Activated naive CD4-positive, alpha-beta T cell treated with anti-CD3 and anti-CD28 coated beads, Interleukin-2, amount 50 U/mL, for 72 hours (primary cell): ENCODE measurements at regions not wholly inside any gene's neighbourhood (a gene's known extent, or its start where the extent isn't known, plus 50 kb on each side); places are given as distances from the start of the nearest gene placed in this dataset.
"Not testable (repeated sequence)": the region's sequence is repeated elsewhere in the genome, so short reads cannot be mapped to it uniquely, and the experiment has no call there.

Experiments
- ATAC-seq, 2 donors: fragments of 150-1000 bp; cut with Tn5 transposase; 2 replicates each; pipeline ENCODE4 v1.10.0; 2021; ENCODE audit warnings: mild to moderate bottlenecking in 2 of 2, moderate library complexity in 2 of 2
- DNase-seq, 2 donors: peaks; one replicate each; pipeline ENCODE4 v3.0.0; 2021 to 2022; ENCODE audit warnings: low spot score in 2 of 2
- H3K27ac Mint-ChIP-seq, 2 donors: one replicate each; pipeline ENCODE4 v1.8.0; 2022; ENCODE audit warnings: mild to moderate bottlenecking in 2 of 2, mixed read lengths in 2 of 2
- H3K36me3 Mint-ChIP-seq, 2 donors: one replicate each; pipeline ENCODE4 v1.8.0; 2022; ENCODE audit warnings: mixed read lengths in 2 of 2
- H3K9me3 Mint-ChIP-seq, 2 donors: one replicate each; pipeline ENCODE4 v1.8.0; 2022; ENCODE audit warnings: mixed read lengths in 2 of 2

DNA sequence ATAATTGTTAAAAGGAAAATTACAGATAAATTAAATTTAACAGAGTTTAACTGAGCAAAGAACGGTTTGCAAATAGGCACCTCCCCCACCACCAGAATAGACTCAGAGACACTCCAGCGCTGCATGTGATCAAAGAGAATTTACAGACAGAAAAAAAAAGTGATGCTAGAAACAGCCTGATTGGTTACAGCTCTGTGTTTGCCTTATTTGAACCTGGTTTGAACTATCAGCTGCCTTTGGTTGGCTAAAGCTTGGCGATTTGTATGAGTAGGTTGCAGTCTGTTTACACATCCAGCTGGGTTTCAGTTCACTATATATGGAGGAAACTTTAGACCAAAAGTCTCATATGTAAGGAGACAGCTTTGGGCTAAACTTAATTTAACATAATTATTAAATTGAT lies 249.1 kb downstream of the ENC1 start:
- no peak overlapping the region for H3K27ac Mint-ChIP-seq
- H3K36me3 Mint-ChIP-seq: no peaks in the 10 kb centered on the region
- DNase-seq: no peak
- ATAC-seq: no peak
- H3K9me3 Mint-ChIP-seq: no peaks in the 10 kb centered on the region

- H3K27ac Mint-ChIP-seq: no peak overlapping the region
- H3K9me3 Mint-ChIP-seq: no peaks in the 10 kb centered on the region
- no peaks in the 10 kb centered on the region for H3K36me3 Mint-ChIP-seq
- no peak for DNase-seq
- ATAC-seq: no peak
Measured at GRCh38 chr5:74390822-74391221, 249.7 kb downstream of the ENC1 start.

GRCh38 chr5:74390306-74390637 lies 250.3 kb downstream of the ENC1 start:
- no peak for DNase-seq
- no peak for ATAC-seq

GRCh38 chr5:74389531-74390305 lies 250.8 kb downstream of the ENC1 start:
- Mint-ChIP-seq H3K36me3 (no peaks in the 10 kb centered on the region), H3K27ac (no peak overlapping the region), H3K9me3 (no peaks in the 10 kb centered on the region)
- ATAC-seq (no peak), DNase-seq (no peak)

More at GRCh38 chr5:74390306-74390637, 250.3 kb downstream of the ENC1 start:
- no peaks in the 10 kb centered on the region for H3K9me3 Mint-ChIP-seq
- no peaks in the 10 kb centered on the region for H3K36me3 Mint-ChIP-seq
- no peak overlapping the region for H3K27ac Mint-ChIP-seq

GRCh38 chr5:74388411-74388810 lies 252.1 kb downstream of the ENC1 start:
- H3K36me3 Mint-ChIP-seq, H3K27ac Mint-ChIP-seq, H3K9me3 Mint-ChIP-seq: not testable (repeated sequence)

DNA sequence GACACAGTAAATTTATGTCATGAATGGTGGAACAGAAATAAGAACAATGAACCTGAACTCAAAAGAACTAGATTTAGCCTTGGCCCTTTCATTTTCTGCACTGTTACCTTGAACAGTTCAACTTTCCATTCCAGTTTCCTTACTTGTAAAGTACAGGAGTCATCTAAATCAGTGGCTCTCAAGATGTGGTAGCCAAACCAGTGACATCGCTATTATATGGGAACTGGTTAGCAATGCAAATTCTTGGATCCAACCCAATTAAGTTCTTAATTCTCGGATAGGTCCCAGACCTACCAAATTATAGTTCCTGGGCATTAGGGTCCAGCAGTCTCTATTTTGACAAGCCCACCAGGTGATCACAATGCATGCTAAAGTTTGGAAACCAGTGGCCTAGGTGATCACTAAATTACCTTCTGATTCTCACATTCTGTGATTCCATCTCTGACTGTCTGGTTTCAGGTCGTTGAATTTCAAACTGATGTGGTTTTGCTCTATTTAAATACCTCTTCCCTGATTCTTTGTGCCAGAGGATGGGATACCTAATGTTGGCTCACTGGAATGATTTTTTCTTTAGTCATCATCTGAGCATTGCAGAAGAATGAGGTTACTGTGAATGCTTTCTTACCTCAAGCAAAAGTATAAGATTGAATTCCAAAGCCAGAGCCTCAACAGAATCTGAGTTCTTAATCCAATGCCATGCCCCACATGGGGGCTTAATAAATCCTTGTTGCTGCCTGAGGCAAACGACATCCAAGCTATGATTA lies 253.8 kb downstream of the ENC1 start:
- Mint-ChIP-seq H3K27ac (no peak overlapping the region), H3K36me3 (no peaks in the 10 kb centered on the region), H3K9me3 (no peaks in the 10 kb centered on the region)
- ATAC-seq (no peak), DNase-seq (no peak)

More at GRCh38 chr5:74388411-74388810, 252.1 kb downstream of the ENC1 start:
- DNase-seq, ATAC-seq: not testable (repeated sequence)

DNA sequence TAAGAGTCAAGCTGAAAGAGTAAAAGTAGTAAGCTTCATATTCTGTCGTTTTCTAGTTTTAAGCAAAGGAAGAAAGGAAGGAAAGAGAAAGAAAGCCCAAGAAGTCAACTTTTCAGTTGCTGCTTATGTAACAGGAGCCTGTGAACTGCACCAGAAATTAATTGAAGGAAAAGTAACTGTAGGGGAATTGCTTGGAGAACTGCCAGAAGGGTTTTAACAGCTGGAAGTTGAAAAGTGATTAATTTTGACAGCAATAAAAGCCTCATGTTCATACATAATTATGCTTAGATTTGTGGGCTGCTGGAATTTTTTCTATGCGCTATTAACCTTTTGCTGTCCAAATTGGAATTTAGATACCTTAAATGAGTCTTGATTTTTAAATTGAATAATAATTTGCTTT lies 255.7 kb downstream of the ENC1 start:
- no peaks in the 10 kb centered on the region for H3K36me3 Mint-ChIP-seq
- H3K27ac Mint-ChIP-seq: no peak overlapping the region
- ATAC-seq: no peak
- no peak for DNase-seq
- no peaks in the 10 kb centered on the region for H3K9me3 Mint-ChIP-seq

DNA sequence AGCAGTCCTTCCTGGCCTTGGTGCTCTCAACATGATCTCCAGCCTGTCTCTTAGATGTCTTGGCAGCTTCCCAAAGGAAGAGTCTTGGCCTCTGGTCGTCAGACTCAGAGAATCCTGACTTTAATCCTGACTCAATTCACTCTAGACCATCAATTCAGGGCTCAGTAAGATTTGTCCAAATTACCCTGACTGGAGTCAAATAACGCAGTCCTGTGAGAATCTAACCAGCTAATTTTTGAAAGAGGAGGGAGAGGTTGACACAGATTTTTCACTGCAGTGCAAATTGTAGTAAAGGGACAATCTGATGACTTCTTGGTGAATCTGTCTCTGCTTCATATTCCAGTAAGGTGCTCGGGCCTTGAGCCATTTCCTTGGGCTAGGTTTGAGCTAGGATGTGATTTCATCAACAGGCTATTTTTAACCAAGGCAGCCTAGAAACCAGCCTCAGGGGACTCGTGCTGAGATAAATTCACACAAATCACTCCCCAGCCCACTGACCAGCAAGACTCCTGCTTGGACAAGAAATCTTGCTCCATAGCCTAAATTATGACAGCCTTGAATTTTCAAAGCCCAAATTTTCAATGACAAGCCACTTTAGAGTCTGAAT lies 257.4 kb downstream of the ENC1 start:
- Mint-ChIP-seq H3K9me3 (no peaks in the 10 kb centered on the region), H3K27ac (no peak overlapping the region), H3K36me3 (no peaks in the 10 kb centered on the region)
- ATAC-seq (no peak), DNase-seq (no peak)

GRCh38 chr5:74382123-74382855 lies 258.2 kb downstream of the ENC1 start:
- ATAC-seq (no peak), DNase-seq (no peak)
- Mint-ChIP-seq H3K36me3 (no peaks in the 10 kb centered on the region), H3K9me3 (no peaks in the 10 kb centered on the region), H3K27ac (no peak overlapping the region)

- H3K36me3 Mint-ChIP-seq: no peaks in the 10 kb centered on the region
- no peak overlapping the region for H3K27ac Mint-ChIP-seq
- no peaks in the 10 kb centered on the region for H3K9me3 Mint-ChIP-seq
- DNase-seq (no peak), ATAC-seq (no peak)
Measured at GRCh38 chr5:74380193-74380592, 260.3 kb downstream of the ENC1 start.

GRCh38 chr5:74378464-74378863 lies 262.1 kb downstream of the ENC1 start:
- ATAC-seq: no peak
- H3K36me3 Mint-ChIP-seq: no peaks in the 10 kb centered on the region
- H3K27ac Mint-ChIP-seq: no peak overlapping the region
- no peaks in the 10 kb centered on the region for H3K9me3 Mint-ChIP-seq
- DNase-seq: no peak

- DNase-seq (no peak), ATAC-seq (no peak)
- Mint-ChIP-seq H3K27ac (no peak overlapping the region), H3K36me3 (no peaks in the 10 kb centered on the region), H3K9me3 (no peaks in the 10 kb centered on the region)
Measured at GRCh38 chr5:74376187-74376586, 264.3 kb downstream of the ENC1 start.

GRCh38 chr5:74375271-74375670 lies 265.3 kb downstream of the ENC1 start:
- Mint-ChIP-seq H3K27ac (no peak overlapping the region), H3K36me3 (no peaks in the 10 kb centered on the region), H3K9me3 (no peaks in the 10 kb centered on the region)
- DNase-seq (no peak), ATAC-seq (no peak)

- no peaks in the 10 kb centered on the region for H3K36me3 Mint-ChIP-seq
- H3K27ac Mint-ChIP-seq: no peak overlapping the region
- ATAC-seq (no peak), DNase-seq (no peak)
- H3K9me3 Mint-ChIP-seq: no peaks in the 10 kb centered on the region
Measured at GRCh38 chr5:74374656-74375055, 265.9 kb downstream of the ENC1 start.

DNA sequence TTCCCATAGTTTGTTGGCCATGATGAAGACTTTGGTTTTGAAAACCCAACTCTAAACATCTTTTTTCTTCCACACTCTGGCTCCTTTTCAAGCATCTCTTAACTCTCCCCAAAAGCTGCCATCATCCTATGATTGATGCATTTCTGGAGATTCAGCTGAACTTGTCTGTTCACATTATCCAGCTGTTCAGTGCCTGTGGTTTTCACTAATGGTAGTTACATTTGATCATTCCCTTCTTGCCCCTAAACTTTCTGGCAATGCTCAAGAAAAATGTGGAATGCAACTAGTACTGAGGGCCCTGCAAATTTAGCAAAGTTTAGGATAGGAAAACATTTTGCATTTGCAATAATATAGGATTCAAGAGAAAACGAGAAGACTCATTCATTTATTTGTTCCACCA lies 267.5 kb downstream of the ENC1 start:
- Mint-ChIP-seq H3K27ac (no peak overlapping the region), H3K36me3 (no peaks in the 10 kb centered on the region), H3K9me3 (no peaks in the 10 kb centered on the region)
- DNase-seq: no peak
- no peak for ATAC-seq

DNA sequence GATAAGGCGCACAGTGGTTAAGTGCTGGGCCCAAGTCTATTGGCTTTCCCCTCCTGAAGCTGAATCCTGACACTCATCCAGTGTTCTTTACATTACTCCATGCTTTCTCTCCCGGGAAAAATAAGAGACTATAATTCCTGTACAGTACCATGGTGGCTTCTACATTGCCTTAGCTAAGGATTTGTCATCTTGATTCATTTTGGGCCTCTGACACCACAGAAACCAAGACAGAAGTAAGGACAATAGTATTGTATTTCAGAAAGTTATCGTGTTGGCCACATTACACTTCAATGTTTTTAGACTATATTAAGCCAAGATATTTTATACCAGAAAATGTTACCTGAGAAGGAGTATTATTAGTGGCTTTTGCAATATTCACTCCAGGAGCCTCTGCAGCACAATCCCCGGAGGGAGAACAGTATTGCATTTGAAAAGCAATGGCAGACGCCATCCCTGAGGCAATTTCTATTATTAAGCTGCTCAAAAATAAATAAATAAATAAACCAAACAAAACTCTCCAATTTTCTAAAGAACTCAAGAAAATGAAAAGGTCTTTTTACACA lies 267.9 kb downstream of the ENC1 start:
- ATAC-seq (no peak), DNase-seq (no peak)
- Mint-ChIP-seq H3K27ac (no peak overlapping the region), H3K9me3 (no peaks in the 10 kb centered on the region), H3K36me3 (no peaks in the 10 kb centered on the region)

DNA sequence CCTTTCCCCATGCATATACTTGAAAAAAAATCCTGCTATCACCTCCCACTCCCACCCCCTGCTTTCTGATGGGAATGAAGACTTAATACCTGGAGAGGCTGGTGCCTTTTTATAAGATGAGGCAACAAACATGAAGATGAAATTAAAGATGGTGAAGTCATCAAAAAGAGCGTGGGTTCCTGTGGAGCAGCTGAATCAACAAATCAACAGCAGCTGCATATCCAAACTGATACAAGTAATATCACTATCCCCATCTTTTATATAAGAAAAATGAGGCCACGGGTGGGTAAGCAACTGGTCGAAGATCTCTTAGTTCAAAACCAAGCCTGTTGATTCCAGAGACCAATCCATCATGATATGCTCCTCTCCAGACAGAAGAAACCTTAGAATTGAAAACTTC lies 268.5 kb downstream of the ENC1 start:
- no peak overlapping the region for H3K27ac Mint-ChIP-seq
- no peak for DNase-seq
- no peaks in the 10 kb centered on the region for H3K9me3 Mint-ChIP-seq
- ATAC-seq: no peak
- H3K36me3 Mint-ChIP-seq: no peaks in the 10 kb centered on the region
